ENCODE measurements at regions not wholly inside any gene's neighbourhood (a gene's known extent, or its start where the extent isn't known, plus 50 kb on each side); places are given as distances from the start of the nearest gene placed in this dataset.

DNA sequence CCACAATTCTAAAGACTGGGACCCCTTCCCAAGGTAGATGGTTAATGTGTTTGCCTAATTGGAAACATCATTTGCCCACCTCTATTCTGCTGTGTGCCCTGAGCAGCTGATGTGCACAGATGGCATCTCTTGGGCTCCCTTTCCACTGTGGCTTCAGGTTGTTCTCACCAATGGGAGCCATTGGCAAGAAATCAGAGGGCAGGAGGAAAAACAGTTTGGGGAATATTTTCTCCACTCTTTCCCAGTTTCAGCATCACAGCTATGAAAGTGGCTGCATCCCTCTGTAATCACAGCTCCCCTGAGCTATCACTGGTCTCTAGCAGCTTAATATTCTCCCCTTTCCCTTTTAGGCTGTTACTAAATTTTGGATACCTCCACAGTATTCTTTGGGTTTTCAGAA, 911.6 kb upstream of the SEMA6A start:
- DNase-seq (ENCODE audit: low read depth) = no peak
- no peak overlapping the region for H3K4me3 ChIP-seq (ENCODE audit: low read depth, low read length)
- TF ChIP-seq, protein P1, sequence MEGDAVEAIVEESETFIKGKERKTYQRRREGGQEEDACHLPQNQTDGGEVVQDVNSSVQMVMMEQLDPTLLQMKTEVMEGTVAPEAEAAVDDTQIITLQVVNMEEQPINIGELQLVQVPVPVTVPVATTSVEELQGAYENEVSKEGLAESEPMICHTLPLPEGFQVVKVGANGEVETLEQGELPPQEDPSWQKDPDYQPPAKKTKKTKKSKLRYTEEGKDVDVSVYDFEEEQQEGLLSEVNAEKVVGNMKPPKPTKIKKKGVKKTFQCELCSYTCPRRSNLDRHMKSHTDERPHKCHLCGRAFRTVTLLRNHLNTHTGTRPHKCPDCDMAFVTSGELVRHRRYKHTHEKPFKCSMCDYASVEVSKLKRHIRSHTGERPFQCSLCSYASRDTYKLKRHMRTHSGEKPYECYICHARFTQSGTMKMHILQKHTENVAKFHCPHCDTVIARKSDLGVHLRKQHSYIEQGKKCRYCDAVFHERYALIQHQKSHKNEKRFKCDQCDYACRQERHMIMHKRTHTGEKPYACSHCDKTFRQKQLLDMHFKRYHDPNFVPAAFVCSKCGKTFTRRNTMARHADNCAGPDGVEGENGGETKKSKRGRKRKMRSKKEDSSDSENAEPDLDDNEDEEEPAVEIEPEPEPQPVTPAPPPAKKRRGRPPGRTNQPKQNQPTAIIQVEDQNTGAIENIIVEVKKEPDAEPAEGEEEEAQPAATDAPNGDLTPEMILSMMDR (IDR thresholded peaks at IDR 0.05; ENCODE audit: low read depth, low read length, missing control alignments) = no peak

DNA sequence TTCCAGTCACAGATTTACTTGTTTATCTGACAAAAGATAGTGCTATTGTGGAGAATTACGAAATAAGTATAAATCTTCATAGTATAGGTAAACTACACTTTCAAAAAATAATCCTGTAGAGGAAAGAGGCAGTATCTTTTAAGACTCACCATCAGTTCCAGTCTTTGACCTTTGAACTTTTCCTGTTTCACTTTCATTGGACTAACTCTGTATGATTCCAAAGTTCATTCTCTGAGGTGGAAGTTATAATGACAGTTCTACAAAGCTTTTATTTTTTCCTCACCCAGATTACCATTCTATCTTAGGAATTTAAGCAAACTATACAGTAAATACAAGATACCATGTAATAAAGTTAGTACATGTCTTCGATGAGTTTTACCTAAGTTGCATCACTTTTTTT, 901.3 kb upstream of the SEMA6A start:
- DNase-seq (ENCODE audit: low read depth) = no peak
- TF ChIP-seq, protein P1 (IDR thresholded peaks at IDR 0.05; ENCODE audit: low read depth, low read length, missing control alignments) = no peak
- no peak overlapping the region for H3K4me3 ChIP-seq (ENCODE audit: low read depth, low read length)

DNA sequence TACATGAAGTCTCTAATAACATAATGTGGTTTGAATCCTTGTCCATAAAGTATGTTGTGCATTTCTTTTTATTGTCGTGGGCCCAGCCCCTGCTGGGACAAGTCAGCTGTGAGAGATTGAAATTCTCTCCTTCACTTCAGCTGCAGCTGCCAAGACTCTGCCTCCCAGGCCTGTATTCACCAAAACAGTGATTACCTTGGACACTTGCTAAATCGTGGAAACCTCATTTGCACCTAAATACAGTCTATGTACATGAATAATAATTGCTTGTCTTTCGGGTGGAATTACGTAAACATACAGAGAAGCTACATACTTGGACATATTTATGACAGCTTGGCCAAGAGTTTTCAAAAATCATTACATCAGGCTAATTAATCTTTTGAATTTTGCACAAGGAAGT, 898.5 kb upstream of the SEMA6A start:
- H3K4me3 ChIP-seq (ENCODE audit: low read depth, low read length) = no peak overlapping the region
- TF ChIP-seq, protein P1 (IDR thresholded peaks at IDR 0.05; ENCODE audit: low read depth, low read length, missing control alignments) = no peak
- DNase-seq (ENCODE audit: low read depth) = no peak

GRCh38 chr5:117463881-117464570, 889.4 kb upstream of the SEMA6A start:
- no peak for DNase-seq (ENCODE audit: low read depth)
- TF ChIP-seq, protein P1 (IDR thresholded peaks at IDR 0.05; ENCODE audit: low read depth, low read length, missing control alignments) = no peak
- H3K4me3 ChIP-seq (ENCODE audit: low read depth, low read length) = no peak overlapping the region

GRCh38 chr5:117461966-117462365, 887.3 kb upstream of the SEMA6A start:
- TF ChIP-seq, protein P1 (IDR thresholded peaks at IDR 0.05; ENCODE audit: low read depth, low read length, missing control alignments) = no peak
- no peak overlapping the region for H3K4me3 ChIP-seq (ENCODE audit: low read depth, low read length)

DNA sequence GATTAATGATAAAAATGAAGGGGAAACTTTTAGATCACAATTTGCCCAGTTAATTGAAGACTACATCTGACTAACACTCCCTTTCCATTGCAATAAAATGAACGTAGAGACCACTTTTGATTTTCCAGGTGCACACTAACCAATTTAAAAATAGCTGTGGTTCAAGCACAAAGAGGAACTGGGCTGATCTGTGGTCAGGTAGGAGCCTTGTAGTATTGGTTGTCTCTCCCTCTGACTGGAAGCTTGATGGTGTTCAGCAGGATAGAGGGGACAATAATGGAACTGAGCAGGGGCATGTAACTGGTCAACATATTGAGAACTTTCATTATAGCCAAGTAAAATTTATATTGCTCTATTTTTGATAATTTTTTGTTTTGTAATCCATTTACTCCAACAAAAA, 886.8 kb upstream of the SEMA6A start:
- DNase-seq (ENCODE audit: low read depth) = no peak
- no peak overlapping the region for H3K4me3 ChIP-seq (ENCODE audit: low read depth, low read length)
- TF ChIP-seq, protein P1 (IDR thresholded peaks at IDR 0.05; ENCODE audit: low read depth, low read length, missing control alignments) = no peak

More at GRCh38 chr5:117461966-117462365, 887.3 kb upstream of the SEMA6A start:
- DNase-seq (ENCODE audit: low read depth) = no peak

DNA sequence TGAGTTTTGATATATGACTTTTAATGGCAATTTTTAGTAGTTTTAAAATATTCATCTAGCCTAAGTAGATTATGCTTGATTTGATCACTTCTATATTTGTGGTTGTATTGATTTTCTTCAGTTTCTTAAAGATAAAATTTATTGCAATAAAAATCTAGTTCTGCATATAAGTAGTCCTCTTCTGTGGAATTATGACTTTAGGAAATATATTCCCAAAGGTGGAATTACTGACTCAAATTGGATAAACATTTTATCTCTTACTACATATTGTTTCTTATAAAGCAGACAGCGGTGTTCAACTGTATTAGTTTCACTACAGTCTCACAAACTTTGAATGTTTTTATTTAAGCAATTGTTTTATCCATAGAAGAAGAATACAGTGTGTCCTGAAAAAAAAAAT, 883.0 kb upstream of the SEMA6A start:
- TF ChIP-seq, protein P1 (IDR thresholded peaks at IDR 0.05; ENCODE audit: low read depth, low read length, missing control alignments) = no peak
- no peak overlapping the region for H3K4me3 ChIP-seq (ENCODE audit: low read depth, low read length)
- DNase-seq (ENCODE audit: low read depth) = no peak
